A673 (cell line): ENCODE measurements at regions not wholly inside any gene's neighbourhood (a gene's known extent, or its start where the extent isn't known, plus 50 kb on each side); places are given as distances from the start of the nearest gene placed in this dataset.

Experiments used
- CTCF ChIP-seq: fragments of 300-800, 200-600 bp; sonication (generic); conservative IDR thresholded peaks from 2 replicates; pipeline ENCODE4 v1.5.1; 2017; ENCODE audit warnings: low read depth, mild to moderate bottlenecking, antibody characterized with exemption, low read length, moderate library complexity, mixed read lengths
- EZH2 ChIP-seq: fragments of 200-600 bp; sonication (generic); IDR thresholded peaks from 2 replicates; pipeline ENCODE4 v1.6.1; 2017; ENCODE audit warnings: borderline replicate concordance, low read depth, mild to moderate bottlenecking, mixed read lengths, antibody characterized with exemption, low read length; ENCODE audit not compliant: poor library complexity, severe bottlenecking

GRCh38 chr9:1875251-1875851 is 139.8 kb upstream of the SMARCA2 start:
- no peak for TF ChIP-seq CTCF
- no peak for TF ChIP-seq EZH2
